SIG-M5 treated with dmso at 0.1 percent for 504 hours (cell line): ENCODE measurements at regions not wholly inside any gene's neighbourhood (a gene's known extent, or its start where the extent isn't known, plus 50 kb on each side); places are given as distances from the start of the nearest gene placed in this dataset.
"Not testable (repeated sequence)": the region's sequence is repeated elsewhere in the genome, so short reads cannot be mapped to it uniquely, and the experiment has no call there.

Source experiments
- DNase-seq: peaks from one replicate; lab custom pipeline; 2025; ENCODE audit not compliant: unreplicated experiment; lab: John Stamatoyannopoulos, UW

DNA sequence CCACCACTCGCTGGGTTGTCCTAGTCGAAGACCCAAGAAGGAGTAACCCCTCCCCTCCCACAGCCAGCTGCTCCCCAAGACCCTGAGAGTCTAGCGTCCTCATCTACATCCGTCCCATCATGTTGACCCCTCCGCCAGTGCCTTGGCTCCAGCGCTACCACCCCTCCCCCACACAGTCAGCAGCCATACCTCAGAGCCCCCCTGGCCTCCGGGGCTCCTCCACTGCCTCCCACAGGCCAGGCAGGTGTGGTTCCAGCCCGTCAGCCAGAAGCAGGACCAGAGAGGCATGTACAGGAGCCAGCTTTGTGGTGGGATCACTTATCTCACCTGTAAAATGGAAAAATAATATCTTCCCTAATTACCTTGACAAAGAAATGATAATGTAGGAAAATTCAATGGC lies 51.5 kb upstream of the PHF21B start:
- no peak for DNase-seq

- no peak for DNase-seq
Measured at GRCh38 chr22:45064313-45065278, 54.8 kb upstream of the PHF21B start.

DNA sequence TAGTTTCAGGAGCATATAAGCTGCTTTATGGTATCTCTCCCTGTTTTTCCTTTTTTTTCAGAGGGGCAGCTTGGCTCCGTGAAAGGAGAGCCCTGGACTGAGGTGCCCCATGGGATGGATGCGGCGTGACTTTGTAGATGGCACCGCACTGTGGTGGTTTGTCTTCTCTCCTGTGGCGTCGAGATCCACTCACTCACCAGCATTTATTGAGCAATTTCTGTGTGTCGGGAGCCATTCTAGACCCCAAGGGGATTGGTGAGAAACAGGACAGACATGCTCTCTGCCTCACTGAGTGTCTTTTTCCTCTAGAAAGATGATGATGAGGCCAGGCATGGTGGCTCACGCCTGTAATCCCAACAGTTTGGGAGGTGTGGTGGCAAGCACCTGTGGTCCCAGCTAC lies 55.9 kb upstream of the PHF21B start:
- no peak for DNase-seq

GRCh38 chr22:45067731-45068130 lies 57.9 kb upstream of the PHF21B start:
- no peak for DNase-seq

GRCh38 chr22:45069925-45070324 lies 60.1 kb upstream of the PHF21B start:
- no peak for DNase-seq

DNA sequence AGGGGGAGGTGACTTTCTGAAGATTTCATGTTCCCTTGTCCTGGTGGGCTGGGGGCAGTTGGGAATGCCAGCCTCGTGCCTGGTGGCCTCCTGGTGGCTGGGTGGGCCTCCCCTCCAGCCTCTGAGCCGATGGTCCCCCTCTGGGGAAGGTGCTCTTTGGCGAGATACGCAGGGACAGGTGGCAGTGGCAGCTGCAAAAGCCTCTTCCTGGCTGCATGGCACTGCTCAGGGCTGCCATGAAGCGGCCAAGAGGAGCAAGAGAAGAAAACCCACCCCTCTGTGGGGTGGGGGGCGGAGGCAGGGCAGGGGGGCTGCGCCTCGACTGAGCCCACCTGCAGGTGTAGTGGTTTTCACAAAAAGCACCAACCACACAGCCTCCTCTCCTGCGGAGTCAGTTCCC lies 61.8 kb upstream of the PHF21B start:
- no peak for DNase-seq

- no peak for DNase-seq
Measured at GRCh38 chr22:45072322-45072903, 62.6 kb upstream of the PHF21B start.

DNA sequence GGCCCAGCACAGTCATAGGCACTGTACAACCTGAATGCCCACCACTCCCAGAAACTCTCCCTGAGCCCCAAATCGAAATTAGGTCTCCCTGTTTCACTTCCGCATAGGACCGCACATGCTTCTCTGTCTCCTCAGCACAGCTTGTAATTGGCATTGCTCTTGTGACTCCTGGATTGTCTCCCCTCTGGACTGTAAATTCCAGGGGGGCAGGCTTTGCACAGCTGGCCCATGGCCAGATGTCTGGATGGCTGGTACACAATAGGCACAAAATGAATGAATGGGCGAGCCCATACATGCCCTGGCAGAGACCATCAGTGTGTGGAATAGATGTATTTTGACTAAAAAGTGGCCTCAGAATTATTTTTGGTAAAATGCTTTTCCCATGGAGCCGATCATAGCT lies 63.3 kb upstream of the PHF21B start:
- DNase-seq: peak; percentile 17

DNA sequence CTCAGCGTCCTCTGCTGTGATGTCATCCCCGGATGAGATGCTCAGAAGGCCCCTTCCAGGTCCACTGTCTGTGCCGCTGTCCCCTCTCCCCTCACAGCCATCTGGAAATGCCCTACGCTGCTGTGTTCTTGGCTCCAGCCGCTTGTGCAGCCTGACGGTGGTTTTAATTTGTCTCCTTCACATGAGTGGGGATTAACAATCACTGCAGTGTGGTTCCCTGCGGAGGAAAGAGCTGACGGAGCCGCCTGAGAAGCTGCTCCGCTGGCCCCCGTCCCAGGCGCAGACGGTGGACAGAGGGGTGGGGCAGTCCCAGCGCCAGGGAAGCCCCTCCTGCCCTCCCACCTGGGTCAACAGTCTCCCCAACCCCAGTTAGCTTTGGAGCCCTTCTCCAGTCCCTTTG lies 67.5 kb upstream of the PHF21B start:
- DNase-seq: no peak

GRCh38 chr22:45077826-45078334 lies 68.1 kb upstream of the PHF21B start:
- DNase-seq: no peak

GRCh38 chr22:45082795-45083194 lies 73.0 kb upstream of the PHF21B start:
- no peak for DNase-seq

GRCh38 chr22:45083659-45084305 lies 74.0 kb upstream of the PHF21B start:
- DNase-seq: no peak

GRCh38 chr22:45084400-45084920 lies 74.7 kb upstream of the PHF21B start:
- DNase-seq: no peak

DNA sequence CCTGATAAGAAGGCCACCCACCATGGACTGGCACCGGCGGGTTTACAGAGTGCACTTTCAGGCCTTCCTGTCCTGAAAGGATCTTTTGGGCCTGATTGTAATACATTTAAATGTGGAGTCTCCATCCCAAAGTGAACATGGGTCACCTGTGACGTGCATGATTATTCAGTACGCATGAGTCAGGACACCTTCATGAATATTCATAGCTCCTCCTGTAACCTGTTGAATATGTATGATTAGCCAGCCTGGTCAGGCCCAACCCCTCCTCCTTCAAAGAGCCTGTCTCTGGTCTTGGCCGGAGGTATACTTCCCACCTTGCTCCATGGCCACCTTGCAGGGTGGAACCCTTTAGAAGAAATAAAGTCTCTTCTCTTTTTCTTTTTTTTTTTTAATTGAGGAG lies 75.9 kb upstream of the NUP50 start:
- no peak for DNase-seq

DNA sequence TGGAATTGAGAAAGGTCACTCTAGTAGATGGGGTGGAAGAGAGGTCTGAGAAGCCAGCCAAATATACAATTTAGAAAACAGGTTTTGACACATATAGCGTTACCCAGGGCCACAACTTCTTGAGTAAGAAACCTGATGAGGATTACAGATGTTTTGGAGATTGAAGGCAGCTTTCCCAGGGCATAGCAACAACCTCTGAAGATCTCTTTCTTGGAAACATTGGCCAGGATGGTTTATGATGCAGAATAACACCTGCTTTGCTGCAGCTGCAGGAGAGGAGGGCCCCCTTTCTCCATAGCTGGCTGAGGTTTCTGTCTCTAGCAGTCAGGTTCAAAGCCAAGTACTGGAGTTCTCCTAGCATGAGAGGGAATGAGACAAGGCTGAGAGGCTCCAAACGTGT lies 75.1 kb upstream of the NUP50 start:
- DNase-seq: no peak

- DNase-seq: peak; percentile 34
Measured at GRCh38 chr22:45090497-45090910, 73.2 kb upstream of the NUP50 start.

DNA sequence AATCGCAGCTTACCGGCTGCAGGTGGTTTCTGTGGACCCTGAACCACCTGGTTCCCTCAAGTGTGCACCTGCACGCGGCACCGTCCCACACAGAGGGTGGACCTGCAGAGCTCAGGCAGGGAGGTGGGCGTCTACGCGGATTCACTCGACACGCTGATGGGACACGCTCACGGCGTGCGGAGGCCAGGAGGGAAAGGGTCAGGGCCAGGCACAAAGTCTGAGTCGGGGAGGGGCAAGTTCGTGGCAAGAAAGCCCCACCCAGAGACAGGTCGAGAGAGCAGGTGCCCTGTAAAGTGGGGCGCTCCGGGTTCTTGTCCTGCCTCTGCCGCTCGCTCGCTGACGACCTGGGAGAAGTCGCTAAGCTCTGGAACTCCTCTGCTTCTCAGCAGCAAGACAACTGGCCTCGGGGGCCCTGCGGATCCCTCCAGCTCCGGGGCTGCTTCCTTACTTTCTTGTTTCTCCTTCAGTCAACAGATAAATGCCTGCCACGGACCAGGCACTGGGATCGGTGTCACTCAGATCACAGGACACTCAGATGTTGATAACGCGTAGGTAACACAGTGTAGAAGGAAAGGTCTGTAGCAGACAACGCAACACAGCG lies 72.4 kb upstream of the NUP50 start:
- no peak for DNase-seq

- DNase-seq: not testable (repeated sequence)
Measured at GRCh38 chr22:45091875-45092274, 71.8 kb upstream of the NUP50 start.

- no peak for DNase-seq
Measured at GRCh38 chr22:45092644-45093043, 71.1 kb upstream of the NUP50 start.

GRCh38 chr22:45093609-45094008 lies 70.1 kb upstream of the NUP50 start:
- no peak for DNase-seq

- no peak for DNase-seq
Measured at GRCh38 chr22:45094081-45094720, 69.5 kb upstream of the NUP50 start.
